H9 (cell line): ENCODE measurements at regions not wholly inside any gene's neighbourhood (a gene's known extent, or its start where the extent isn't known, plus 50 kb on each side); places are given as distances from the start of the nearest gene placed in this dataset.

Experiments
- DNase-seq: peaks from one replicate; pipeline ENCODE4 v3.0.0-alpha.2; 2017
- H2AFZ ChIP-seq: one replicate; pipeline ENCODE4 v1.6.1; 2013; ENCODE audit warnings: mild to moderate bottlenecking, low read length, control low read depth, moderate library complexity
- H2AK5ac ChIP-seq: 2 replicates; pipeline ENCODE4 v1.6.1; 2013; ENCODE audit warnings: low read length, control low read depth, mixed read lengths; ENCODE audit not compliant: insufficient read length
- H2BK120ac ChIP-seq: one replicate; pipeline ENCODE4 v1.6.1; 2013; ENCODE audit warnings: low read depth, mild to moderate bottlenecking, low read length, control low read depth, inconsistent platforms; ENCODE audit not compliant: poor library complexity, severe bottlenecking
- H2BK12ac ChIP-seq: 2 replicates; pipeline ENCODE4 v1.6.1; 2013; ENCODE audit warnings: low read length, control low read depth, mixed read lengths, low read depth; ENCODE audit not compliant: insufficient read length
- H2BK15ac ChIP-seq: 2 replicates; pipeline ENCODE4 v1.6.1; 2013; ENCODE audit warnings: low read depth, low read length, control low read depth
- H2BK20ac ChIP-seq: one replicate; pipeline ENCODE4 v1.6.1; 2013; ENCODE audit warnings: low read depth, mild to moderate bottlenecking, low read length, control low read depth, inconsistent platforms; ENCODE audit not compliant: poor library complexity, severe bottlenecking
- H2BK5ac ChIP-seq: 2 replicates; pipeline ENCODE4 v1.6.1; 2013; ENCODE audit warnings: low read length, control low read depth, mixed read lengths; ENCODE audit not compliant: insufficient read length
- H3K14ac ChIP-seq: 2 replicates; pipeline ENCODE4 v1.6.1; 2013; ENCODE audit warnings: low read length, control low read depth; ENCODE audit not compliant: insufficient read depth
- H3K18ac ChIP-seq: 2 replicates; pipeline ENCODE4 v1.6.1; 2013; ENCODE audit warnings: low read depth, mild to moderate bottlenecking, mixed read lengths, low read length, control low read depth; ENCODE audit not compliant: insufficient read length
- H3K23ac ChIP-seq: 2 replicates; pipeline ENCODE4 v1.6.1; 2013; ENCODE audit warnings: low read length, control low read depth, mixed read lengths, low read depth; ENCODE audit not compliant: insufficient read length
- H3K23me2 ChIP-seq: 2 replicates; pipeline ENCODE4 v1.6.1; 2013; ENCODE audit warnings: low read depth, mild to moderate bottlenecking, mixed read lengths, low read length, control low read depth; ENCODE audit not compliant: insufficient read length, poor library complexity, severe bottlenecking
- H3K27ac ChIP-seq: 2 replicates; pipeline ENCODE4 v1.5.1; 2013; ENCODE audit warnings: low read length, control low read depth, mixed read lengths, low read depth; ENCODE audit not compliant: insufficient read length
- H3K27me3 ChIP-seq: 2 replicates; pipeline ENCODE4 v1.6.1; 2013; ENCODE audit warnings: low read length, control low read depth, inconsistent platforms; ENCODE audit not compliant: insufficient read depth
- H3K4ac ChIP-seq: 2 replicates; pipeline ENCODE4 v1.6.1; 2013; ENCODE audit warnings: low read depth, mild to moderate bottlenecking, control low read depth, inconsistent platforms, low read length, moderate library complexity
- H3K4me1 ChIP-seq: 2 replicates; pipeline ENCODE4 v1.6.1; 2013; ENCODE audit warnings: low read length, control low read depth, inconsistent platforms; ENCODE audit not compliant: insufficient read depth
- H3K4me2 ChIP-seq: 2 replicates; pipeline ENCODE4 v1.6.1; 2013; ENCODE audit warnings: low read length, control low read depth, mixed read lengths; ENCODE audit not compliant: insufficient read length, insufficient read depth
- H3K56ac ChIP-seq: 2 replicates; pipeline ENCODE4 v1.6.1; 2013; ENCODE audit warnings: low read depth, mild to moderate bottlenecking, mixed read lengths, low read length, control low read depth; ENCODE audit not compliant: insufficient read length
- H3K79me1 ChIP-seq: 2 replicates; pipeline ENCODE4 v1.6.1; 2013; ENCODE audit warnings: low read depth, mild to moderate bottlenecking, moderate library complexity, low read length, control low read depth, inconsistent platforms; ENCODE audit not compliant: insufficient read depth, poor library complexity, severe bottlenecking
- H3K79me2 ChIP-seq: 2 replicates; pipeline ENCODE4 v1.6.1; 2013; ENCODE audit warnings: low read length, control low read depth, inconsistent platforms; ENCODE audit not compliant: insufficient read depth
- H3K9ac ChIP-seq: 2 replicates; pipeline ENCODE4 v1.6.1; 2013; ENCODE audit warnings: low read length, control low read depth, mixed read lengths; ENCODE audit not compliant: insufficient read length; ENCODE audit errors: extremely low read depth
- H3K9me3 ChIP-seq: one replicate; pipeline ENCODE4 v1.6.1; 2013; ENCODE audit warnings: low read depth, low read length, inconsistent platforms; ENCODE audit not compliant: control insufficient read depth
- H3T11ph ChIP-seq: one replicate; pipeline ENCODE4 v1.6.1; 2013; ENCODE audit warnings: mild to moderate bottlenecking, low read length, control low read depth, inconsistent platforms
- H4K20me1 ChIP-seq: one replicate; pipeline ENCODE4 v1.6.1; 2013; ENCODE audit not compliant: control insufficient read depth, insufficient read length, insufficient read depth
- H4K5ac ChIP-seq: 2 replicates; pipeline ENCODE4 v1.6.1; 2013; ENCODE audit warnings: low read depth, mild to moderate bottlenecking, mixed read lengths, low read length, control low read depth; ENCODE audit not compliant: insufficient read length
- H4K8ac ChIP-seq: replicated peaks from 2 replicates; pipeline ENCODE4 v1.6.1; 2013; ENCODE audit warnings: low read length, control low read depth, mixed read lengths, low read depth; ENCODE audit not compliant: insufficient read length
- H4K91ac ChIP-seq: 2 replicates; pipeline ENCODE4 v1.6.1; 2013; ENCODE audit warnings: low read depth, mild to moderate bottlenecking, moderate library complexity, mixed read lengths, low read length, control low read depth; ENCODE audit not compliant: insufficient read length
- H3K27ac Mint-ChIP-seq, 3 experiments: 2 replicates in 2 of 3; 3 replicates in 1 of 3; pipeline ENCODE4 v1.8.0; 2020 to 2021; ENCODE audit warnings: mixed read lengths in 3 of 3, mild to moderate bottlenecking in 1 of 3, moderate library complexity in 1 of 3
- H3K27me3 Mint-ChIP-seq: 2 replicates; pipeline ENCODE4 v1.8.0; 2021; ENCODE audit warnings: low read depth, mild to moderate bottlenecking, moderate library complexity, mixed read lengths
- H3K36me3 Mint-ChIP-seq, 3 experiments: 2 replicates in 2 of 3; 3 replicates in 1 of 3; pipeline ENCODE4 v1.8.0; 2020 to 2021; ENCODE audit warnings: low read depth in 3 of 3, mixed read lengths in 3 of 3; ENCODE audit not compliant: insufficient read depth in 1 of 3
- H3K4me1 Mint-ChIP-seq, 2 experiments: 2 replicates each; pipeline ENCODE4 v1.8.0; 2020; ENCODE audit warnings: mixed read lengths in 2 of 2
- H3K4me3 Mint-ChIP-seq, 2 experiments: 2 replicates in 1 of 2; 3 replicates in 1 of 2; pipeline ENCODE4 v1.8.0; 2020 to 2021; ENCODE audit warnings: mild to moderate bottlenecking in 2 of 2, mixed read lengths in 2 of 2, moderate library complexity in 1 of 2
- H3K9me3 Mint-ChIP-seq, 2 experiments: 2 replicates in 1 of 2; 3 replicates in 1 of 2; pipeline ENCODE4 v1.8.0; 2020; ENCODE audit warnings: mild to moderate bottlenecking in 2 of 2, mixed read lengths in 2 of 2, moderate library complexity in 1 of 2
- WGBS: extraction: QIAGEN DNeasy Blood & Tissue Kit; methylation state at CpG from one replicate; pipeline ENCODE4 v1.1.7; 2013; ENCODE audit warnings: missing lambda C conversion rate, low lambda C conversion rate, mixed read lengths; ENCODE audit not compliant: insufficient read length; ENCODE audit errors: extremely low coverage; 5-methylcytosine and 5-hydroxymethylcytosine counted together
- TF ChIP-seq, protein P1 (sequence below): fragments of 200-600 bp; sonication (generic); conservative IDR thresholded peaks from 3 replicates; pipeline ENCODE4 v1.8.0; 2021; ENCODE audit warnings: antibody characterized with exemption, mild to moderate bottlenecking

DNA sequence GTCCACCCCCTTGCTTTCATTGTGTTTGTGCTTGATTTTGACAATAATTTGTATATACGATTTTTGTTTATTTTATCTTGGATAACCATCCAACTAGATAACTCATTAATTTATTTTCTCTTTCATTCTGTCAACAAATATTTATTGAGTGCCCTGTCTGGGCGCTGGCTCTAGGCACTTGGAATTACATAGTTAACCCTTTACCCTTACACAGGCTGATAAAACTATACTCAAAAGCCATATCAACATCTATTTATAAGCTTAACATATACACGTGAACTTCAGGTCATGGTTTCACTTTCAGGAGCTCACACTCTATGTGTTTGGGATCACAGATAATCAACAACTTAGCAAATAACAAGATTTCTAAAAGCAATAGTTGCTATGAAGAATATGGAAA is 226.3 kb upstream of the PPARGC1A start:
- Histone ChIP-seq H2BK12ac (no peak overlapping the region), H3K79me2 (no peaks in the 10 kb centered on the region), H2AFZ (no peak overlapping the region), H3K14ac (no peak overlapping the region), H3K23ac (no peak overlapping the region), H2AK5ac (no peak overlapping the region), H3K9me3 (no peaks in the 10 kb centered on the region), H2BK5ac (no peak overlapping the region), H2BK15ac (no peak overlapping the region), H4K8ac (no peak overlapping the region), H3K27ac (no peak overlapping the region), H3K4ac (no peak overlapping the region), H3K27me3 (no peaks in the 10 kb centered on the region), H4K20me1 (no peaks in the 10 kb centered on the region), H4K91ac (no peak overlapping the region), H4K5ac (no peak overlapping the region), H2BK120ac (no peak overlapping the region), H3K23me2 (no peaks in the 10 kb centered on the region), H3K9ac (no peak overlapping the region), H3K4me2 (no peak overlapping the region), H2BK20ac (no peak overlapping the region), H3K4me1 (no peaks in the 10 kb centered on the region), H3K18ac (no peak overlapping the region), H3T11ph (no peak overlapping the region), H3K79me1 (no peaks in the 10 kb centered on the region), H3K56ac (no peak overlapping the region)
- Mint-ChIP-seq H3K4me1 (peaks cover 2 to 3% of the 10 kb centered on the region in 2 experiments; a peak in 1 of 4 replicates), H3K27me3 (peaks cover under 1% of the 10 kb centered on the region; the same call in 1 of the 2 replicates), H3K4me3 (no peak overlapping the region), H3K36me3 (no peaks in the 10 kb centered on the region), H3K27ac (no peak overlapping the region), H3K9me3 (no peaks in the 10 kb centered on the region; a peak in 1 of 5 replicates)
- no CpG with 5 or more reads among the region's 3 CpGs for WGBS
- TF ChIP-seq, protein P1, sequence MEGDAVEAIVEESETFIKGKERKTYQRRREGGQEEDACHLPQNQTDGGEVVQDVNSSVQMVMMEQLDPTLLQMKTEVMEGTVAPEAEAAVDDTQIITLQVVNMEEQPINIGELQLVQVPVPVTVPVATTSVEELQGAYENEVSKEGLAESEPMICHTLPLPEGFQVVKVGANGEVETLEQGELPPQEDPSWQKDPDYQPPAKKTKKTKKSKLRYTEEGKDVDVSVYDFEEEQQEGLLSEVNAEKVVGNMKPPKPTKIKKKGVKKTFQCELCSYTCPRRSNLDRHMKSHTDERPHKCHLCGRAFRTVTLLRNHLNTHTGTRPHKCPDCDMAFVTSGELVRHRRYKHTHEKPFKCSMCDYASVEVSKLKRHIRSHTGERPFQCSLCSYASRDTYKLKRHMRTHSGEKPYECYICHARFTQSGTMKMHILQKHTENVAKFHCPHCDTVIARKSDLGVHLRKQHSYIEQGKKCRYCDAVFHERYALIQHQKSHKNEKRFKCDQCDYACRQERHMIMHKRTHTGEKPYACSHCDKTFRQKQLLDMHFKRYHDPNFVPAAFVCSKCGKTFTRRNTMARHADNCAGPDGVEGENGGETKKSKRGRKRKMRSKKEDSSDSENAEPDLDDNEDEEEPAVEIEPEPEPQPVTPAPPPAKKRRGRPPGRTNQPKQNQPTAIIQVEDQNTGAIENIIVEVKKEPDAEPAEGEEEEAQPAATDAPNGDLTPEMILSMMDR, result no peak
- no peak for DNase-seq
